ENCODE measurements at regions not wholly inside any gene's neighbourhood (a gene's known extent, or its start where the extent isn't known, plus 50 kb on each side); places are given as distances from the start of the nearest gene placed in this dataset.

- Histone ChIP-seq H3K27me3 (ENCODE audit: insufficient read depth) (no peaks in the 10 kb centered on the region), H4K20me1 (replicated peaks; ENCODE audit: insufficient read depth) (no peaks in the 10 kb centered on the region), H3K79me2 (replicated peaks; ENCODE audit: insufficient read depth) (no peaks in the 10 kb centered on the region), H3F3A (replicated peaks; ENCODE audit: low read depth) (no peaks in the 10 kb centered on the region), H3K36me3 (ENCODE audit: insufficient read depth) (no peaks in the 10 kb centered on the region), H3K4me2 (no peak overlapping the region), H3K4me1 (ENCODE audit: insufficient read depth) (no peaks in the 10 kb centered on the region), H3K4me3 (no peak overlapping the region), H3K27ac (ENCODE audit: low read depth) (no peak overlapping the region), H3K9me2 (ENCODE audit: insufficient read depth) (no peaks in the 10 kb centered on the region), H2AFZ (no peak overlapping the region)
- Mint-ChIP-seq H3K4me1 (no peaks in the 10 kb centered on the region), H3K36me3 (ENCODE audit: low read depth) (no peaks in the 10 kb centered on the region), H3K9me3 (no peaks in the 10 kb centered on the region; the same call in 2 of the 3 replicates), H3K27me3 (ENCODE audit: insufficient read depth, low read depth, poor library complexity) (no peaks in the 10 kb centered on the region), H3K4me3 (no peak overlapping the region), H3K27ac (no peak overlapping the region)
- ATAC-seq, result no peak
- no peak for DNase-seq (ENCODE audit: low spot score)
- TF ChIP-seq ZNF331 (CRISPR knock-in tag; IDR thresholded peaks at IDR 0.05; ENCODE audit: low read depth) (no peak), REST (IDR thresholded peaks at IDR 0.05; ENCODE audit: unreplicated experiment) (no peak), EZH2 (IDR thresholded peaks at IDR 0.05; ENCODE audit: low read depth, unreplicated experiment) (no peak), POLR2AphosphoS5 (IDR thresholded peaks at IDR 0.05; ENCODE audit: low read depth) (no peak), ZNF114 (CRISPR knock-in tag; IDR thresholded peaks at IDR 0.05) (no peak), CTCF (conservative IDR thresholded peaks at IDR 0.05; ENCODE audit: low read depth in 2 of 2) (no peak), NANOG (IDR thresholded peaks at IDR 0.05; ENCODE audit: borderline replicate concordance) (no peak)
These were observed 279.5 kb downstream of the TMEM114 start for GRCh38 chr16:8310816-8311215.

GRCh38 chr16:8310323-8310722 is 280.0 kb downstream of the TMEM114 start:
- no peaks in the 10 kb centered on the region for H3K4me1 ChIP-seq (ENCODE audit: insufficient read depth)
- no peaks in the 10 kb centered on the region for H3K9me2 ChIP-seq (ENCODE audit: insufficient read depth)
- no peaks in the 10 kb centered on the region; the same call in 2 of the 3 replicates for H3K9me3 Mint-ChIP-seq
- H3K4me3 ChIP-seq, result no peak overlapping the region
- no peak overlapping the region for H3K4me2 ChIP-seq
- H3K4me3 Mint-ChIP-seq, result no peak overlapping the region
- H3K4me1 Mint-ChIP-seq, result no peaks in the 10 kb centered on the region
- no peaks in the 10 kb centered on the region for H3K79me2 ChIP-seq (replicated peaks; ENCODE audit: insufficient read depth)
- no peaks in the 10 kb centered on the region for H3K36me3 ChIP-seq (ENCODE audit: insufficient read depth)
- H2AFZ ChIP-seq, result no peak overlapping the region
- no peaks in the 10 kb centered on the region for H3F3A ChIP-seq (replicated peaks; ENCODE audit: low read depth)
- ATAC-seq (no peak), DNase-seq (ENCODE audit: low spot score) (no peak)
- H3K36me3 Mint-ChIP-seq (ENCODE audit: low read depth), result no peaks in the 10 kb centered on the region
- no peaks in the 10 kb centered on the region for H3K27me3 Mint-ChIP-seq (ENCODE audit: insufficient read depth, low read depth, poor library complexity)
- no peak overlapping the region for H3K27ac ChIP-seq (ENCODE audit: low read depth)
- H3K27me3 ChIP-seq (ENCODE audit: insufficient read depth), result no peaks in the 10 kb centered on the region
- no peaks in the 10 kb centered on the region for H4K20me1 ChIP-seq (replicated peaks; ENCODE audit: insufficient read depth)
- no peak overlapping the region for H3K27ac Mint-ChIP-seq
- TF ChIP-seq STAT1 (IDR thresholded peaks at IDR 0.05; ENCODE audit: unreplicated experiment), result no peak
- TF ChIP-seq EZH2 (IDR thresholded peaks at IDR 0.05; ENCODE audit: low read depth, unreplicated experiment), result no peak
- no peak for TF ChIP-seq ETS1 (IDR thresholded peaks at IDR 0.05)
- TF ChIP-seq NANOG (IDR thresholded peaks at IDR 0.05; ENCODE audit: borderline replicate concordance), result no peak
- no peak for TF ChIP-seq ZNF114 (CRISPR knock-in tag; IDR thresholded peaks at IDR 0.05)
- TF ChIP-seq CTCF (conservative IDR thresholded peaks at IDR 0.05; ENCODE audit: low read depth in 2 of 2), result no peak
- no peak for TF ChIP-seq POLR2AphosphoS5 (IDR thresholded peaks at IDR 0.05; ENCODE audit: low read depth)

Measured in GM23338 (cell line).